Prostate gland (tissue), 2 donors: ENCODE measurements at regions not wholly inside any gene's neighbourhood (a gene's known extent, or its start where the extent isn't known, plus 50 kb on each side); places are given as distances from the start of the nearest gene placed in this dataset.

ENCODE experiments used
- POLR2A ChIP-seq: fragments of 450-650 bp; IDR thresholded peaks from one replicate; pipeline ENCODE4 v1.6.1; 2016; ENCODE audit warnings: antibody characterized with exemption, mild to moderate bottlenecking
- TF ChIP-seq, protein P1 (sequence below), 4 experiments: fragments of 200-600 bp in 2 of 4; fragments of 450-650 bp in 2 of 4; sonication (generic) in 2 of 4; IDR thresholded peaks; 1 replicate in 3 of 4; 2 replicates in 1 of 4; pipeline ENCODE4 v1.5.1; 2016 to 2019; ENCODE audit warnings: antibody characterized with exemption in 4 of 4, mild to moderate bottlenecking in 2 of 4, moderate library complexity in 2 of 4

DNA sequence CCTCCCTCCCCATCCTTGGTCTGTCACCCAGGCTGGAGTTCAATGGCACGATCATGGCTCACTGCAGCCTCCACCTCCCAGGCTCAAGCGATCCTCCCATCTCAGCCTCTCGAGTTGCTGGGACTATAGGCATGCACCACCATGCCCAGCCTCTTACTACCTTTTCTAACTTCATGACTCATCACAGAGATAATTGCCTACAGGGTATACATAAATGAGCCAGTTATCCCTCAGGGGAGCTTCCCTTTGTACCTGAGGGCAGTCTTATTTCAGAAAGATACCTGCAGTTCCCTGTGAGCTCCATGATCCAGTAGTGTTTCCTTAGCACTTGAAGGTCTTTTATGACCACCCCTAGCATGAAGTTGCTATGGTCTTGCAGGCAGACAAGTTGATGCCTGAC, 94.2 kb upstream of the DNAJC1 start:
- no peak for TF ChIP-seq POLR2A
- TF ChIP-seq, protein P1, sequence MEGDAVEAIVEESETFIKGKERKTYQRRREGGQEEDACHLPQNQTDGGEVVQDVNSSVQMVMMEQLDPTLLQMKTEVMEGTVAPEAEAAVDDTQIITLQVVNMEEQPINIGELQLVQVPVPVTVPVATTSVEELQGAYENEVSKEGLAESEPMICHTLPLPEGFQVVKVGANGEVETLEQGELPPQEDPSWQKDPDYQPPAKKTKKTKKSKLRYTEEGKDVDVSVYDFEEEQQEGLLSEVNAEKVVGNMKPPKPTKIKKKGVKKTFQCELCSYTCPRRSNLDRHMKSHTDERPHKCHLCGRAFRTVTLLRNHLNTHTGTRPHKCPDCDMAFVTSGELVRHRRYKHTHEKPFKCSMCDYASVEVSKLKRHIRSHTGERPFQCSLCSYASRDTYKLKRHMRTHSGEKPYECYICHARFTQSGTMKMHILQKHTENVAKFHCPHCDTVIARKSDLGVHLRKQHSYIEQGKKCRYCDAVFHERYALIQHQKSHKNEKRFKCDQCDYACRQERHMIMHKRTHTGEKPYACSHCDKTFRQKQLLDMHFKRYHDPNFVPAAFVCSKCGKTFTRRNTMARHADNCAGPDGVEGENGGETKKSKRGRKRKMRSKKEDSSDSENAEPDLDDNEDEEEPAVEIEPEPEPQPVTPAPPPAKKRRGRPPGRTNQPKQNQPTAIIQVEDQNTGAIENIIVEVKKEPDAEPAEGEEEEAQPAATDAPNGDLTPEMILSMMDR (IDR thresholded peaks at IDR 0.05): no peak
